ENCODE measurements at regions not wholly inside any gene's neighbourhood (a gene's known extent, or its start where the extent isn't known, plus 50 kb on each side); places are given as distances from the start of the nearest gene placed in this dataset.

GRCh38 chr4:111537165-111537564 lies 608.1 kb upstream of the FAM241A start:
- H3K4me3 ChIP-seq (replicated peaks in 1 of 3; ENCODE audit: low read depth in 2 of 3, low read length in 3 of 3), result no peak overlapping the region
- no peaks in the 10 kb centered on the region for H3K9me3 Mint-ChIP-seq
- no peaks in the 10 kb centered on the region for H3K79me2 ChIP-seq (ENCODE audit: insufficient read depth, low read length)

GRCh38 chr4:111537871-111538270 lies 607.4 kb upstream of the FAM241A start:
- WGBS (ENCODE audit: insufficient coverage), result 80% methylated on average over 1 of the region's 3 CpGs
- no peaks in the 10 kb centered on the region for H3K36me3 ChIP-seq (replicated peaks in 1 of 2; ENCODE audit: control insufficient read depth in 1 of 2, insufficient read depth in 2 of 2, low read length in 2 of 2)
- no peak for TF ChIP-seq CTCF (IDR thresholded peaks at IDR 0.05)
- H3K27me3 ChIP-seq (ENCODE audit: control insufficient read depth in 2 of 2, insufficient read depth in 2 of 2, low read length in 2 of 2), result no peaks in the 10 kb centered on the region
- Mint-ChIP-seq H3K36me3 (no peaks in the 10 kb centered on the region), H3K4me3 (no peak overlapping the region), H3K4me1 (no peaks in the 10 kb centered on the region), H3K9me3 (no peaks in the 10 kb centered on the region), H3K27me3 (ENCODE audit: low read depth in 3 of 3) (no peaks in the 10 kb centered on the region), H3K27ac (no peak overlapping the region)
- H3K4me1 ChIP-seq (ENCODE audit: control insufficient read depth in 1 of 2, insufficient read depth in 2 of 2, low read length in 2 of 2), result no peaks in the 10 kb centered on the region
- no peak overlapping the region for H3K4me2 ChIP-seq (replicated peaks; ENCODE audit: extremely low read depth, low read length, poor library complexity, severe bottlenecking)
- H4K20me1 ChIP-seq (ENCODE audit: insufficient read depth, low read length), result no peaks in the 10 kb centered on the region
- H3K9ac ChIP-seq (ENCODE audit: insufficient read depth, low read length, poor library complexity, severe bottlenecking), result no peak overlapping the region
- no peak overlapping the region for H2AFZ ChIP-seq (ENCODE audit: insufficient read depth, low read depth, low read length, poor library complexity, severe bottlenecking)
- H3K4me3 ChIP-seq (replicated peaks in 1 of 3; ENCODE audit: low read depth in 2 of 3, low read length in 3 of 3), result no peak overlapping the region
- intact Hi-C loops (cut with micrococcal nuclease), result no loop called here
- no peaks in the 10 kb centered on the region for H3K9me3 ChIP-seq (replicated peaks in 1 of 2; ENCODE audit: control insufficient read depth in 1 of 2, insufficient read depth in 1 of 2, low read length in 2 of 2)
- no peak overlapping the region for H3K27ac ChIP-seq (ENCODE audit: low read depth in 1 of 2, low read length in 2 of 2)
- no peak for DNase-seq
- no peaks in the 10 kb centered on the region for H3K79me2 ChIP-seq (ENCODE audit: insufficient read depth, low read length)

More at GRCh38 chr4:111537165-111537564, 608.1 kb upstream of the FAM241A start:
- TF ChIP-seq CTCF (IDR thresholded peaks at IDR 0.05), result no peak
- H3K9ac ChIP-seq (ENCODE audit: insufficient read depth, low read length, poor library complexity, severe bottlenecking), result no peak overlapping the region
- no peak for DNase-seq
- no peaks in the 10 kb centered on the region for H3K4me1 ChIP-seq (ENCODE audit: control insufficient read depth in 1 of 2, insufficient read depth in 2 of 2, low read length in 2 of 2)
- Mint-ChIP-seq H3K4me3 (no peak overlapping the region), H3K27me3 (ENCODE audit: low read depth in 3 of 3) (no peaks in the 10 kb centered on the region), H3K27ac (no peak overlapping the region), H3K4me1 (no peaks in the 10 kb centered on the region), H3K36me3 (no peaks in the 10 kb centered on the region)
- H3K36me3 ChIP-seq (replicated peaks in 1 of 2; ENCODE audit: control insufficient read depth in 1 of 2, insufficient read depth in 2 of 2, low read length in 2 of 2), result no peaks in the 10 kb centered on the region
- H3K27me3 ChIP-seq (ENCODE audit: control insufficient read depth in 2 of 2, insufficient read depth in 2 of 2, low read length in 2 of 2), result no peaks in the 10 kb centered on the region
- WGBS (ENCODE audit: insufficient coverage), result 83% methylated on average over 1 of the region's 2 CpGs
- H3K27ac ChIP-seq (ENCODE audit: low read depth in 1 of 2, low read length in 2 of 2), result no peak overlapping the region
- H2AFZ ChIP-seq (ENCODE audit: insufficient read depth, low read depth, low read length, poor library complexity, severe bottlenecking), result no peak overlapping the region
- no peak overlapping the region for H3K4me2 ChIP-seq (replicated peaks; ENCODE audit: extremely low read depth, low read length, poor library complexity, severe bottlenecking)
- H4K20me1 ChIP-seq (ENCODE audit: insufficient read depth, low read length), result no peaks in the 10 kb centered on the region
- intact Hi-C loops (cut with micrococcal nuclease), result no loop called here
- H3K9me3 ChIP-seq (replicated peaks in 1 of 2; ENCODE audit: control insufficient read depth in 1 of 2, insufficient read depth in 1 of 2, low read length in 2 of 2), result no peaks in the 10 kb centered on the region

All from CD14-positive monocyte (primary cell).